Nephron (organoid): ENCODE measurements at regions not wholly inside any gene's neighbourhood (a gene's known extent, or its start where the extent isn't known, plus 50 kb on each side); places are given as distances from the start of the nearest gene placed in this dataset.

Source experiments
- H3K27ac Mint-ChIP-seq, 3 experiments: 2 replicates each; pipeline ENCODE4 v1.8.0; 2020; ENCODE audit warnings: mixed read lengths in 3 of 3, mild to moderate bottlenecking in 2 of 3, moderate library complexity in 1 of 3
- H3K27me3 Mint-ChIP-seq: 2 replicates; pipeline ENCODE4 v1.8.0; 2021; ENCODE audit warnings: low read depth, mild to moderate bottlenecking, moderate library complexity, mixed read lengths
- H3K36me3 Mint-ChIP-seq: 2 replicates; pipeline ENCODE4 v1.8.0; 2020; ENCODE audit warnings: low read depth, mixed read lengths
- H3K4me1 Mint-ChIP-seq: 2 replicates; pipeline ENCODE4 v1.8.0; 2020; ENCODE audit warnings: mixed read lengths
- H3K4me3 Mint-ChIP-seq, 3 experiments: 2 replicates each; pipeline ENCODE4 v1.8.0; 2020; ENCODE audit warnings: mild to moderate bottlenecking in 3 of 3, mixed read lengths in 3 of 3, moderate library complexity in 2 of 3
- H3K9me3 Mint-ChIP-seq: 2 replicates; pipeline ENCODE4 v1.8.0; 2020; ENCODE audit warnings: mixed read lengths
- TF ChIP-seq, protein P1 (sequence below), 3 experiments: fragments of 200-600 bp; sonication (generic); IDR thresholded peaks; one replicate each; pipeline ENCODE4 v1.5.0; 2021; ENCODE audit warnings: antibody characterized with exemption in 3 of 3; ENCODE audit not compliant: unreplicated experiment in 3 of 3

DNA sequence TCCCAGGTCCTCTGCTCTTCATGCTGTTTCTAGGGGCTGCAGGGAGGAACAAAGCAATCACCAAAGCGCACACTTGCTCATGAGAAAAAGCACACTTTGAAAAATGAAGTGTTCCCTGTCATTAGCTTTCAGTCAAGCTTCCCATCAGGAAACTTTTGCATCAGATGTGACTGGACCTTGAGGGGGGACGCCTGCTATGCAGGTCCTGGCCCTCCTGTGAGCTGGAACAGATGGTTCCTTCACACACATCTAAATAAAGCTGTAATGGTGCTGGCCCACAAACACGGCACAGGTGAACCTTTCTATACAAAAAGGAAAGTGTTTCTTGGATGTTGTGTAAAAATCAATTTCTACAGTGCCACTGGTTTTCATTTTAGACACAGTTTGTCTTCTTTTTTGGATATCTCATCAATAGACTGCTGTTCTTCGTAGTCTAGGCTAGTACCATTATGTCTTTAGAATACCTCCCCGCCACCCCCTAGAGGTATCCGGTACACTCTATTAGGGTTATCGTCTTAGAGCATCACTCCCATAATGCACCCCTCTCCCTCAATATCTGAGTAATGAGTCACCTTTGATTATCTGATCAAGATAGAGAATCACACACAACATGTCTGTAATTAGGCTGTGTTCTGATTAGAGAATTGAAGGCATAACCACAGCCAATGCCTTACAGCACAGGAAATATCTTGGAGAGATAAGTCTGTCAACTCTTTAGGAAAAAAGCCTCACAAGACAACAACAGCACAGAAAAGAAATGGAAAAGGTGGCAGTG lies 266.3 kb downstream of the TLR4 start:
- TF ChIP-seq, protein P1, sequence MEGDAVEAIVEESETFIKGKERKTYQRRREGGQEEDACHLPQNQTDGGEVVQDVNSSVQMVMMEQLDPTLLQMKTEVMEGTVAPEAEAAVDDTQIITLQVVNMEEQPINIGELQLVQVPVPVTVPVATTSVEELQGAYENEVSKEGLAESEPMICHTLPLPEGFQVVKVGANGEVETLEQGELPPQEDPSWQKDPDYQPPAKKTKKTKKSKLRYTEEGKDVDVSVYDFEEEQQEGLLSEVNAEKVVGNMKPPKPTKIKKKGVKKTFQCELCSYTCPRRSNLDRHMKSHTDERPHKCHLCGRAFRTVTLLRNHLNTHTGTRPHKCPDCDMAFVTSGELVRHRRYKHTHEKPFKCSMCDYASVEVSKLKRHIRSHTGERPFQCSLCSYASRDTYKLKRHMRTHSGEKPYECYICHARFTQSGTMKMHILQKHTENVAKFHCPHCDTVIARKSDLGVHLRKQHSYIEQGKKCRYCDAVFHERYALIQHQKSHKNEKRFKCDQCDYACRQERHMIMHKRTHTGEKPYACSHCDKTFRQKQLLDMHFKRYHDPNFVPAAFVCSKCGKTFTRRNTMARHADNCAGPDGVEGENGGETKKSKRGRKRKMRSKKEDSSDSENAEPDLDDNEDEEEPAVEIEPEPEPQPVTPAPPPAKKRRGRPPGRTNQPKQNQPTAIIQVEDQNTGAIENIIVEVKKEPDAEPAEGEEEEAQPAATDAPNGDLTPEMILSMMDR (IDR thresholded peaks at IDR 0.05; ENCODE audit: unreplicated experiment in 3 of 3) = no peak
- no peaks in the 10 kb centered on the region for H3K36me3 Mint-ChIP-seq
- no peak overlapping the region for H3K27ac Mint-ChIP-seq
- H3K27me3 Mint-ChIP-seq = no peaks in the 10 kb centered on the region
- no peak overlapping the region for H3K4me3 Mint-ChIP-seq
- H3K9me3 Mint-ChIP-seq = no peaks in the 10 kb centered on the region
- H3K4me1 Mint-ChIP-seq = no peaks in the 10 kb centered on the region

DNA sequence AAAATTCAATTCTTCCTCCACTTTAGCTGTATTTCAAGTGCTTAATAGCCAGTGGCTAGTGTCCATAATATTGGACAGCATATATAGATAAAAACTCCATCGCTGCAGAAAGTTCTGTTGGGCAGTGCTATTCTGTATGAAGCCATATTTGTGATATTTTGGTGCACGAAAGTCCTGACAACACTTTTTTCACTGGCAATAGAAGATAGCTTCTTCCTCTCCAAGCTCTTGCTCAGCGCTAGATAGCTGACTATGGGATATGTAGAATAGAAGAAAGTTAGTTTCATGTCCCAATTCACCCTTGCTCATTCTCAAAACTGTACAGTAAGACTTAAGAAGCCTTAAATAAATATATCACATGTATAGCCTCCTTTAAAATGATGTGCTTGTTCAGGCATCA lies 269.9 kb downstream of the TLR4 start:
- TF ChIP-seq, protein P1 (IDR thresholded peaks at IDR 0.05; ENCODE audit: unreplicated experiment in 3 of 3) = no peak
- H3K4me3 Mint-ChIP-seq = no peak overlapping the region
- H3K27ac Mint-ChIP-seq = no peak overlapping the region
- no peaks in the 10 kb centered on the region for H3K9me3 Mint-ChIP-seq
- H3K4me1 Mint-ChIP-seq = no peaks in the 10 kb centered on the region
- no peaks in the 10 kb centered on the region for H3K36me3 Mint-ChIP-seq
- H3K27me3 Mint-ChIP-seq = no peaks in the 10 kb centered on the region

DNA sequence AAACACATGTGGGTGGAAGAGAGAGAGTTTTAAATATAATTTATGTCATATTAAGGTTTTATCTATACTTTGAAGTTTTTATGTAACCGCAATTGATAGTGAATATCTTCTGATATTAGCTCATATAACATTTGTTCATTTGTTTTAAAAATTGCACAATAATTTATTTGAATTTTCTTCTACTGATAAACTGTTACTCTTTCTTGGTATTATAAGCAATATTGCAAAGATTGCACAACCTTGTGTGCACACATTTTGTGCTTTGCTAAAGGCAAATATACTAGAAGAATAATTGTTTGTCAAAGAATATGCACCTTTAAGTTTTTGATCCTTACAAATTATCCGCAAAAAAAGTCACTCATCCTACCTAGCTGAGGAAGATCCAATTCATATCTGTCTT lies 275.7 kb downstream of the TLR4 start:
- Mint-ChIP-seq H3K27ac (no peak overlapping the region), H3K27me3 (no peaks in the 10 kb centered on the region), H3K4me3 (no peak overlapping the region), H3K4me1 (no peaks in the 10 kb centered on the region), H3K36me3 (no peaks in the 10 kb centered on the region), H3K9me3 (no peaks in the 10 kb centered on the region)
- TF ChIP-seq, protein P1 (IDR thresholded peaks at IDR 0.05; ENCODE audit: unreplicated experiment in 3 of 3) = no peak

DNA sequence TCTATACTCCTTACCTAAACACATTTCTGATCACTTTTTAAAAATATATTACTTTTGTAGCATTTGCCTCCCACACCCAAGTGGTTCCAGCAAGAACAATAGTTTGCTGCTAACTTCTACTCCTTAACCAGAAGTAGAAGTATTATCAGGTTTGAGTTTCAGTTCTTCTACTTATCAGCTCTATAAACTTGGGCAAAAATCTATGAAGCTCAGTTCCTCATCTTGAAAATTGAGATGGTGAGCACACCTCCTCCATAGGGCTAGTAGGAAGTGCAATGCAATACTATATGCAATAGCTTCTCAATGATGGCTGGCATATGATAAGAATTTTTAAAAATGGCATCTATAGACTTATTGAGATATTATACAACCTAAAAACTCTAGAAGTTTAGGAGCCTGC lies 283.7 kb downstream of the TLR4 start:
- Mint-ChIP-seq H3K36me3 (no peaks in the 10 kb centered on the region), H3K27me3 (no peaks in the 10 kb centered on the region), H3K27ac (no peak overlapping the region), H3K4me1 (peaks cover 11% of the 10 kb centered on the region), H3K4me3 (no peak overlapping the region), H3K9me3 (no peaks in the 10 kb centered on the region)
- TF ChIP-seq, protein P1 (IDR thresholded peaks at IDR 0.05; ENCODE audit: unreplicated experiment in 3 of 3) = no peak

DNA sequence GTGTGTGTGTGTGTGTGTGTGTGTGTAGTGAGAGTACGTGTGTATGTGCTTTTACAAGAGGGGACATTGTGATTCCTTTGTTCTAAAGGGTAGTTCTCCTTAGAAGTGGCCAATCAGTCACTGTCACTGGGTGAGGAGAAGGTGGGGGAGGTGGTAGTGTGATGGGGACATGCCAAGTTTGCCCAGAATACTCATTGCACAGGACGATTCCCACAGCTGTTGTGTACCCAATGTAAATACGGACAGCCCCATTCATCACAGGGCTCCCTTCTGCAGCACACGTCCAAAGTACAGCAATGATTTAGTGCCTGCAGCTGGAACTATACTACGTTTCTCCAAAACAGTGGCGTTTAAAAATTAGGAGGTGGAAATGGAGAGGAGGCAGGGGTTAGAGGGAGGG lies 287.8 kb downstream of the TLR4 start:
- Mint-ChIP-seq H3K4me3 (no peak overlapping the region), H3K27ac (peak overlapping the region in 1 of 3 experiments; percentile 1), H3K4me1 (peaks cover 11% of the 10 kb centered on the region), H3K36me3 (no peaks in the 10 kb centered on the region), H3K27me3 (peaks cover 1% of the 10 kb centered on the region), H3K9me3 (no peaks in the 10 kb centered on the region)
- TF ChIP-seq, protein P1 (IDR thresholded peaks at IDR 0.05; ENCODE audit: unreplicated experiment in 3 of 3) = no peak

DNA sequence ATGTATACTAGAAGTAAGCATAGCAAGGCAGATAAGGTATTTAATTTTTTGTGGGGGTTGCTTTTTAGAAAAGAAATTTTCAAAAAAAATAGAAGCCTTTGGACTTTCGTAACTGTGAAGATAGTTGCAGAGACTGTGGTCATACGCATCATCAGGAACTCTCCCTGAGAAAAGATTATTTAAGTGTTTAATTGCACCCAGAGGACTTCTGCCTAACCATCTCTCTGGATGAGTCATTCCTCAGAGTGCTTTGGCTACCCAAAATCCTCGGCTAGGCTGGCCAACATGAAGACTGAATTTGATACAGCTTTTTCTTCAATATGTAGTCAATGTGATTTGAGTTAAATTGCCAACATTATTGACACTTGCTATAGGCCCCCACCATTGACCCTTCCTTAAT lies 296.4 kb downstream of the TLR4 start:
- Mint-ChIP-seq H3K27me3 (peaks cover 4% of the 10 kb centered on the region), H3K4me3 (no peak overlapping the region), H3K27ac (no peak overlapping the region), H3K36me3 (no peaks in the 10 kb centered on the region), H3K9me3 (no peaks in the 10 kb centered on the region), H3K4me1 (no peaks in the 10 kb centered on the region)
- TF ChIP-seq, protein P1 (IDR thresholded peaks at IDR 0.05; ENCODE audit: unreplicated experiment in 3 of 3) = no peak
